ENCODE measurements at regions not wholly inside any gene's neighbourhood (a gene's known extent, or its start where the extent isn't known, plus 50 kb on each side); places are given as distances from the start of the nearest gene placed in this dataset.

DNA sequence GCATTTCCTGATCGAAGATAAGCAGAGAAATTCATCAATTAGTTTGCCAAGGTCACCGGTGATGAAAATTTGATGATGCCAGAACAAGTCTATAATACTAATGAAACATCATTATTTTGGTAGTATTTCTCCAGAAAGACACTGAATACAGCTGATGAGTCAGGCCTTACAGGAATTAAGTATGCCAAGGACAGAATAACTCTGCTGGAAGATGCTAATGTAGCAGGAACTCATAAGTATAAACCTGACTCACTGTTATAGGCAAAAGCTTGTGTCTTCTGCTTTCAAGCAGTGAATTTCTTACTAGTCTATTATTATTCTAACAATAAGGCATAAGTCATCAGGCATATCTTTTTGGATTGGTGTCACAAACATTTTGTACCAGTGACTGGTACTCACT lies 1825.1 kb upstream of the IGFBP7 start:
- TF ChIP-seq, protein P1, sequence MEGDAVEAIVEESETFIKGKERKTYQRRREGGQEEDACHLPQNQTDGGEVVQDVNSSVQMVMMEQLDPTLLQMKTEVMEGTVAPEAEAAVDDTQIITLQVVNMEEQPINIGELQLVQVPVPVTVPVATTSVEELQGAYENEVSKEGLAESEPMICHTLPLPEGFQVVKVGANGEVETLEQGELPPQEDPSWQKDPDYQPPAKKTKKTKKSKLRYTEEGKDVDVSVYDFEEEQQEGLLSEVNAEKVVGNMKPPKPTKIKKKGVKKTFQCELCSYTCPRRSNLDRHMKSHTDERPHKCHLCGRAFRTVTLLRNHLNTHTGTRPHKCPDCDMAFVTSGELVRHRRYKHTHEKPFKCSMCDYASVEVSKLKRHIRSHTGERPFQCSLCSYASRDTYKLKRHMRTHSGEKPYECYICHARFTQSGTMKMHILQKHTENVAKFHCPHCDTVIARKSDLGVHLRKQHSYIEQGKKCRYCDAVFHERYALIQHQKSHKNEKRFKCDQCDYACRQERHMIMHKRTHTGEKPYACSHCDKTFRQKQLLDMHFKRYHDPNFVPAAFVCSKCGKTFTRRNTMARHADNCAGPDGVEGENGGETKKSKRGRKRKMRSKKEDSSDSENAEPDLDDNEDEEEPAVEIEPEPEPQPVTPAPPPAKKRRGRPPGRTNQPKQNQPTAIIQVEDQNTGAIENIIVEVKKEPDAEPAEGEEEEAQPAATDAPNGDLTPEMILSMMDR (IDR thresholded peaks at IDR 0.05) = no peak
- H3K9me3 ChIP-seq = no peaks in the 10 kb centered on the region
- DNase-seq = no peak
- no peaks in the 10 kb centered on the region for H3K36me3 ChIP-seq
- H3K27me3 ChIP-seq = no peaks in the 10 kb centered on the region
- ATAC-seq = no peak
- H3K27ac ChIP-seq = no peak overlapping the region
- intact Hi-C loops (cut with DNase I) = no loop called here
- no peaks in the 10 kb centered on the region for H3K4me1 ChIP-seq
- no peak overlapping the region for H3K4me3 ChIP-seq

DNA sequence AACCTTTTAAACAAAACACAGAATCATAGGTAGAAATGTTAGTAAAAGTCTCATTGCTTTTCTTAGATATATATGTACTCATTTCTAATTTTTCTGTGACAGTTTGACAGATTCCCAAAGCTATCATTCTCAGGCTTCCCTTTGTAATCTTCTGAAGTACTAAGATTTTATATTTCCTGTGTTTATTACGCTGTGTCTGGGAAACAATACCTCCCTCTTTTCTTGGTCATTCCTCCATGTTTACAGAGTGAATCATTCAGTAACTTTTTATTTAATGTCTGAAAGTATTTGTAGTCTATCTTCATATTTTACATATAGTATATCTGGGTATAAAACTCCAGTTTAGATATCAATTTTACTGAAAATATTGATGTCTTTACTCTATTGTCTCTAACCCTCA lies 1826.3 kb upstream of the IGFBP7 start:
- ATAC-seq = no peak
- no peak for DNase-seq
- intact Hi-C loops (cut with DNase I) = no loop called here
- H3K4me3 ChIP-seq = no peak overlapping the region
- H3K9me3 ChIP-seq = no peaks in the 10 kb centered on the region
- TF ChIP-seq, protein P1 (IDR thresholded peaks at IDR 0.05) = no peak
- no peak overlapping the region for H3K27ac ChIP-seq
- H3K36me3 ChIP-seq = no peaks in the 10 kb centered on the region
- no peaks in the 10 kb centered on the region for H3K27me3 ChIP-seq
- H3K4me1 ChIP-seq = no peaks in the 10 kb centered on the region

DNA sequence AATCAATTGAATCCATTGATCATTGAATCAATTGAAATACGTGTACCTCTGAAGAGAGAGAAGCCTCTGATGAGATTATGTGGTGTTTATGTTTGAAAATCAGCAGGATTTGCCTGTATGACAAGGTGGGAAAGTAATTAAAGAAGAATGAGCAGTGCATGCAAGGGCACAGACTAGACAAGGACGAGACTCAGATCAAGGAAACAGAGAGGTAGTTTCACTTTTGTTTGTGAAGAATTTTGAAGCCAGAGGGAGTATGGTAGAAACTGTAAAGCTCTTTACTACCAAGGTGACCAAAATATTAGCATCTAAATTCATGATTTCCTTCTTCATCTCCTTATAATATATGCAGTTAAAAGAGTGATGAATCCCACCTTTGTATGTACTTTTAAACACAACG lies 1830.0 kb upstream of the IGFBP7 start:
- Histone ChIP-seq H3K27ac (no peak overlapping the region), H3K4me3 (no peak overlapping the region), H3K27me3 (no peaks in the 10 kb centered on the region), H3K4me1 (no peaks in the 10 kb centered on the region), H3K36me3 (no peaks in the 10 kb centered on the region), H3K9me3 (no peaks in the 10 kb centered on the region)
- no peak for ATAC-seq
- DNase-seq = no peak
- TF ChIP-seq, protein P1 (IDR thresholded peaks at IDR 0.05) = no peak
- intact Hi-C loops (cut with DNase I) = no loop called here

DNA sequence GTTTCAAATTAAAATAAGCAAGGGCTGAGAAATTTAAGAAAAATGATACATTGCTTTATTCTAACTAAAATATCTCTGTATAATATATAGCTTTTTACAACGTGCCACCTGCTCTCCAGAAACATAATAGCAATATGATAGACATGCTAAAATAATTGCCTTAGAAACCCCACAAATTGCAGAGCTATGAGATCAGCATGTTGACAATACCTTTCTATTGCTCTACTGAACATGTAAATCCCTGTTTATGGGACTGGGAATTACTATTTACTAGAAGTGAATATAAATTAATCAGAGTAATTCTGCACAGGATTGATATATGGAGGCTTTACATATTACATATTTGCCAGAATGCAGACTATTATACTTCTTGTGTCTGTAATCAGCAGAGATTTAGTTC lies 1831.1 kb upstream of the IGFBP7 start:
- ATAC-seq = no peak
- intact Hi-C loops (cut with DNase I) = no loop called here
- H3K4me1 ChIP-seq = no peaks in the 10 kb centered on the region
- no peak overlapping the region for H3K4me3 ChIP-seq
- TF ChIP-seq, protein P1 (IDR thresholded peaks at IDR 0.05) = no peak
- no peaks in the 10 kb centered on the region for H3K27me3 ChIP-seq
- H3K27ac ChIP-seq = no peak overlapping the region
- no peak for DNase-seq
- H3K36me3 ChIP-seq = no peaks in the 10 kb centered on the region
- no peaks in the 10 kb centered on the region for H3K9me3 ChIP-seq

- intact Hi-C loops (cut with DNase I) = no loop called here
Observed at GRCh38 chr4:58953575-58953974, 1843.4 kb upstream of the IGFBP7 start.

DNA sequence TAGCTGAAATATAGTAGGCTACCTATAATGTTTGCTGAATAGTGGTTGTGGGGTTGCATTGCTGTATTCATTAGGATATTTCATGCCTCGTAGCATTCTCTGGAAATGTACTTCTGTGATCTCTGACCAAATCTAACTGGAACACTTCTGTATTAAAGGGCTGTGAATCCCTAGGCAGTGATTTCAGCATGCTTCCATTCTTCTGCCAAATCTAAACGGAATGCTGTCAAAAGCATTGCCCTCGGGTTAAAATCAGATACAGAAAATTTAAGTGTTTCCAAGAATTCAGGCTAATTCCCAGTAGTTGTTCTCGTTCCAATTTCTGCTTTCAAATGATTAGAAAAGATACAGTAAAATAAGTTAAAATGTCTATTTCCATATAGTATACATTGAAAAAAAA lies 1847.5 kb upstream of the IGFBP7 start:
- Histone ChIP-seq H3K4me1 (no peaks in the 10 kb centered on the region), H3K4me3 (no peak overlapping the region), H3K9me3 (no peaks in the 10 kb centered on the region), H3K27ac (no peak overlapping the region), H3K36me3 (no peaks in the 10 kb centered on the region), H3K27me3 (no peaks in the 10 kb centered on the region)
- no peak for ATAC-seq
- intact Hi-C loops (cut with DNase I) = no loop called here
- TF ChIP-seq, protein P1 (IDR thresholded peaks at IDR 0.05) = no peak
- no peak for DNase-seq

More at GRCh38 chr4:58953575-58953974, 1843.4 kb upstream of the IGFBP7 start:
- H3K4me3 ChIP-seq = no peak overlapping the region
- H3K36me3 ChIP-seq = no peaks in the 10 kb centered on the region
- H3K27ac ChIP-seq = no peak overlapping the region
- H3K9me3 ChIP-seq = no peaks in the 10 kb centered on the region
- ATAC-seq (no peak), DNase-seq (no peak)
- H3K27me3 ChIP-seq = no peaks in the 10 kb centered on the region
- TF ChIP-seq, protein P1 (IDR thresholded peaks at IDR 0.05) = no peak
- H3K4me1 ChIP-seq = no peaks in the 10 kb centered on the region
